SU-DHL-6 (cell line): ENCODE measurements at regions not wholly inside any gene's neighbourhood (a gene's known extent, or its start where the extent isn't known, plus 50 kb on each side); places are given as distances from the start of the nearest gene placed in this dataset.

Experiments
- H2AFZ ChIP-seq: fragments of 200-600 bp; sonication (generic); 2 replicates; pipeline ENCODE4 v1.6.1; 2014; ENCODE audit warnings: low read depth, mild to moderate bottlenecking, moderate library complexity, mixed read lengths, antibody characterized with exemption, low read length; ENCODE audit not compliant: severe bottlenecking
- H3F3A ChIP-seq: fragments of 200-600 bp; shearing (Covaris generic); 2 replicates; pipeline ENCODE4 v1.6.0; 2016; ENCODE audit warnings: antibody characterized with exemption, mild to moderate bottlenecking; ENCODE audit not compliant: insufficient read depth
- H3K27ac ChIP-seq: fragments of 200-600 bp; sonication (generic); 2 replicates; pipeline ENCODE4 v1.5.1; 2016; ENCODE audit warnings: low read depth, mild to moderate bottlenecking, low read length, moderate library complexity, mixed read lengths
- H3K27me3 ChIP-seq: fragments of 200-600 bp; sonication (generic), shearing (Covaris generic); 2 replicates; pipeline ENCODE4 v1.6.0; 2014; ENCODE audit warnings: mild to moderate bottlenecking, low read length
- H3K36me3 ChIP-seq: fragments of 200-600 bp; sonication (generic); 2 replicates; pipeline ENCODE4 v1.6.1; 2014; ENCODE audit warnings: mild to moderate bottlenecking, low read length, mixed read lengths
- H3K4me2 ChIP-seq: fragments of 300-600, 200-600 bp; shearing (Covaris generic), sonication (generic); 2 replicates; pipeline ENCODE4 v1.6.0; 2014; ENCODE audit warnings: low read length, low read depth, mild to moderate bottlenecking; ENCODE audit not compliant: poor library complexity, severe bottlenecking
- H3K4me3 ChIP-seq: fragments of 200-600 bp; sonication (generic); 2 replicates; pipeline ENCODE4 v1.5.1; 2014; ENCODE audit warnings: antibody characterized with exemption, low read length, mild to moderate bottlenecking, mixed read lengths; ENCODE audit not compliant: insufficient read depth, poor library complexity, severe bottlenecking
- H3K79me2 ChIP-seq: fragments of 200-600 bp; sonication (generic); 2 replicates; pipeline ENCODE4 v1.6.1; 2014; ENCODE audit warnings: mild to moderate bottlenecking, low read length, moderate library complexity; ENCODE audit not compliant: insufficient read depth
- H3K9ac ChIP-seq: fragments of 200-600 bp; sonication (generic); 2 replicates; pipeline ENCODE4 v1.7.0; 2014; ENCODE audit warnings: mild to moderate bottlenecking, low read length
- H3K9me2 ChIP-seq: fragments of 200-600 bp; sonication (generic); replicated peaks from 2 replicates; pipeline ENCODE4 v1.6.1; 2014; ENCODE audit warnings: low read length; ENCODE audit not compliant: insufficient read depth
- H3K9me3 ChIP-seq: fragments of 200-600 bp; sonication (generic); 2 replicates; pipeline ENCODE4 v1.6.1; 2014; ENCODE audit warnings: low read length, mixed read lengths; ENCODE audit not compliant: insufficient read depth
- H4K20me1 ChIP-seq: fragments of 200-600 bp; sonication (generic); 2 replicates; pipeline ENCODE4 v1.6.1; 2014; ENCODE audit warnings: low read depth, mild to moderate bottlenecking, antibody characterized with exemption, low read length, moderate library complexity, mixed read lengths
- CTCF ChIP-seq: fragments of 200-600 bp; sonication (generic); IDR thresholded peaks from one replicate; pipeline ENCODE4 v1.5.1; 2017; ENCODE audit warnings: antibody characterized with exemption, mild to moderate bottlenecking, low read length, moderate library complexity; ENCODE audit not compliant: insufficient read depth, poor library complexity, severe bottlenecking
- EZH2phosphoT487 ChIP-seq: fragments of 200-600 bp; sonication (generic), shearing (Covaris generic); conservative IDR thresholded peaks from 2 replicates; pipeline ENCODE4 v1.6.1; 2018; ENCODE audit warnings: mild to moderate bottlenecking, antibody characterized with exemption, low read length, moderate library complexity, mixed read lengths

GRCh38 chr16:49168126-49168525 is 113.5 kb downstream of the CBLN1 start:
- no peak for TF ChIP-seq CTCF
- no peak for TF ChIP-seq EZH2phosphoT487

GRCh38 chr16:49165025-49165424 is 116.6 kb downstream of the CBLN1 start:
- Histone ChIP-seq H3K4me2 (no peak overlapping the region), H3K4me3 (no peak overlapping the region), H3F3A (no peaks in the 10 kb centered on the region), H3K9ac (no peak overlapping the region), H3K36me3 (no peaks in the 10 kb centered on the region), H3K79me2 (no peaks in the 10 kb centered on the region), H3K27ac (no peak overlapping the region), H4K20me1 (no peaks in the 10 kb centered on the region), H3K9me3 (no peaks in the 10 kb centered on the region), H2AFZ (no peak overlapping the region), H3K27me3 (no peaks in the 10 kb centered on the region), H3K9me2 (no peaks in the 10 kb centered on the region)
- TF ChIP-seq EZH2phosphoT487 (no peak), CTCF (no peak)

More at GRCh38 chr16:49168126-49168525, 113.5 kb downstream of the CBLN1 start:
- H3K36me3 ChIP-seq, result no peaks in the 10 kb centered on the region
- H3K27ac ChIP-seq, result no peak overlapping the region
- no peaks in the 10 kb centered on the region for H4K20me1 ChIP-seq
- H2AFZ ChIP-seq, result no peak overlapping the region
- no peaks in the 10 kb centered on the region for H3K9me3 ChIP-seq
- no peaks in the 10 kb centered on the region for H3F3A ChIP-seq
- no peak overlapping the region for H3K4me2 ChIP-seq
- no peaks in the 10 kb centered on the region for H3K9me2 ChIP-seq
- no peak overlapping the region for H3K9ac ChIP-seq
- H3K4me3 ChIP-seq, result no peak overlapping the region
- H3K27me3 ChIP-seq, result no peaks in the 10 kb centered on the region
- H3K79me2 ChIP-seq, result no peaks in the 10 kb centered on the region

- TF ChIP-seq EZH2phosphoT487 (no peak), CTCF (no peak)
- H2AFZ ChIP-seq, result no peak overlapping the region
- no peak overlapping the region for H3K9ac ChIP-seq
- no peaks in the 10 kb centered on the region for H3K9me2 ChIP-seq
- no peak overlapping the region for H3K27ac ChIP-seq
- no peaks in the 10 kb centered on the region for H3F3A ChIP-seq
- H3K79me2 ChIP-seq, result no peaks in the 10 kb centered on the region
- H4K20me1 ChIP-seq, result no peaks in the 10 kb centered on the region
- H3K36me3 ChIP-seq, result no peaks in the 10 kb centered on the region
- no peak overlapping the region for H3K4me3 ChIP-seq
- no peak overlapping the region for H3K4me2 ChIP-seq
- H3K27me3 ChIP-seq, result no peaks in the 10 kb centered on the region
- H3K9me3 ChIP-seq, result no peaks in the 10 kb centered on the region
These were observed 120.4 kb downstream of the CBLN1 start for GRCh38 chr16:49161191-49161590.
